ENCODE measurements at regions not wholly inside any gene's neighbourhood (a gene's known extent, or its start where the extent isn't known, plus 50 kb on each side); places are given as distances from the start of the nearest gene placed in this dataset.

GRCh38 chr6:169388395-169389166 lies 134.9 kb upstream of the THBS2 start:
- no peak overlapping the region for H3K4me3 ChIP-seq
- H3K9me3 ChIP-seq (ENCODE audit: control insufficient read depth in 4 of 4, insufficient read depth in 3 of 4, low read length in 3 of 4): peaks cover 0 to 19% (median 3%) of the 10 kb centered on the region in 4 donors
- H3K27ac ChIP-seq (ENCODE audit: low read depth in 1 of 2, low read length in 1 of 2): no peak overlapping the region
- no peaks in the 10 kb centered on the region for H3K27me3 ChIP-seq (ENCODE audit: control insufficient read depth in 3 of 3, insufficient read depth in 3 of 3, low read length in 2 of 3)
- no peak for TF ChIP-seq CTCF (IDR thresholded peaks at IDR 0.05; ENCODE audit: control extremely low read depth, extremely low read depth)
- peak in 2 of 3 donors; percentile 59 to 84 for DNase-seq
- no peaks in the 10 kb centered on the region for H3K36me3 ChIP-seq (ENCODE audit: control insufficient read depth in 4 of 4, insufficient read depth in 4 of 4, low read length in 4 of 4)
- peak overlapping the region in 1 of 2 donors; percentile 8 for H3K9ac ChIP-seq (ENCODE audit: insufficient read depth in 1 of 2, low read length in 2 of 2)
- WGBS, 2 donors: 78 to 86% methylated on average over 20 of the region's 20 CpGs
- ATAC-seq (ENCODE audit: insufficient read depth, low FRiP score): no peak
- peaks cover 0 to 33% (median 17%) of the 10 kb centered on the region in 5 donors for H3K4me1 ChIP-seq (ENCODE audit: control insufficient read depth in 5 of 5, insufficient read depth in 5 of 5, low read length in 5 of 5)

- Histone ChIP-seq H3K4me1 (ENCODE audit: control insufficient read depth in 5 of 5, insufficient read depth in 5 of 5, low read length in 5 of 5) (peaks cover 0 to 33% (median 17%) of the 10 kb centered on the region in 5 donors), H3K9me3 (ENCODE audit: control insufficient read depth in 4 of 4, insufficient read depth in 3 of 4, low read length in 3 of 4) (peaks cover 0 to 15% (median 3%) of the 10 kb centered on the region in 4 donors), H3K36me3 (ENCODE audit: control insufficient read depth in 4 of 4, insufficient read depth in 4 of 4, low read length in 4 of 4) (no peaks in the 10 kb centered on the region), H3K9ac (ENCODE audit: insufficient read depth in 1 of 2, low read length in 2 of 2) (peak overlapping the region in 1 of 2 donors; percentile 30), H3K27me3 (ENCODE audit: control insufficient read depth in 3 of 3, insufficient read depth in 3 of 3, low read length in 2 of 3) (no peaks in the 10 kb centered on the region), H3K4me3 (no peak overlapping the region), H3K27ac (ENCODE audit: low read depth in 1 of 2, low read length in 1 of 2) (peak overlapping the region in 1 of 2 donors; percentile 44)
- no peak for ATAC-seq (ENCODE audit: insufficient read depth, low FRiP score)
- DNase-seq: no peak
- WGBS, 2 donors: 85 to 90% methylated on average over 9 of the region's 9 CpGs
- no peak for TF ChIP-seq CTCF (IDR thresholded peaks at IDR 0.05; ENCODE audit: control extremely low read depth, extremely low read depth)
These were observed 134.2 kb upstream of the THBS2 start for GRCh38 chr6:169387809-169388383.

GRCh38 chr6:169386411-169387057 lies 132.9 kb upstream of the THBS2 start:
- H3K4me3 ChIP-seq: no peak overlapping the region
- TF ChIP-seq CTCF (IDR thresholded peaks at IDR 0.05; ENCODE audit: control extremely low read depth, extremely low read depth): no peak
- H3K9me3 ChIP-seq (ENCODE audit: control insufficient read depth in 4 of 4, insufficient read depth in 3 of 4, low read length in 3 of 4): peaks cover 0 to 15% (median 0%) of the 10 kb centered on the region in 4 donors
- H3K9ac ChIP-seq (ENCODE audit: insufficient read depth in 1 of 2, low read length in 2 of 2): peak overlapping the region in 1 of 2 donors; percentile 46
- H3K36me3 ChIP-seq (ENCODE audit: control insufficient read depth in 4 of 4, insufficient read depth in 4 of 4, low read length in 4 of 4): no peaks in the 10 kb centered on the region
- WGBS, 2 donors: 66 to 77% methylated on average over 20 of the region's 20 CpGs
- H3K27ac ChIP-seq (ENCODE audit: low read depth in 1 of 2, low read length in 1 of 2): peak overlapping the region in 1 of 2 donors; percentile 8
- ATAC-seq (ENCODE audit: insufficient read depth, low FRiP score) (no peak), DNase-seq (peak in 2 of 3 donors; percentile 17 to 52)
- H3K27me3 ChIP-seq (ENCODE audit: control insufficient read depth in 3 of 3, insufficient read depth in 3 of 3, low read length in 2 of 3): no peaks in the 10 kb centered on the region
- H3K4me1 ChIP-seq (ENCODE audit: control insufficient read depth in 5 of 5, insufficient read depth in 5 of 5, low read length in 5 of 5): peaks cover 0 to 33% (median 17%) of the 10 kb centered on the region in 5 donors
